ENCODE measurements at regions not wholly inside any gene's neighbourhood (a gene's known extent, or its start where the extent isn't known, plus 50 kb on each side); places are given as distances from the start of the nearest gene placed in this dataset.

- H3K79me2 ChIP-seq (ENCODE audit: low read length) = no peaks in the 10 kb centered on the region
- H3F3A ChIP-seq (ENCODE audit: low read length, unreplicated experiment) = no peaks in the 10 kb centered on the region
- H3K4me1 ChIP-seq (ENCODE audit: insufficient read depth, low read length) = 0 out of 2 replicates have a peak, but pooled peaks cover 3% of the 10 kb centered on the region
- no peak overlapping the region for H2AFZ ChIP-seq (ENCODE audit: low read length)
- BruUV-seq (replicated peaks) = no TSS peak
- no peak overlapping the region for H3K27ac ChIP-seq (ENCODE audit: low read length)
- no peak overlapping the region for H3K4me3 ChIP-seq (ENCODE audit: low read length)
- no peaks in the 10 kb centered on the region for H4K20me1 ChIP-seq (ENCODE audit: low read length)
- H3K27me3 ChIP-seq (ENCODE audit: low read length) = no peaks in the 10 kb centered on the region
- no peaks in the 10 kb centered on the region for H3K9me3 ChIP-seq (ENCODE audit: low read length)
- DNase-seq (no peak), ATAC-seq (no peak)
- CTCF ChIA-PET = no interaction called here
- POLR2A ChIA-PET (ENCODE audit: unreplicated experiment) = no interaction called here
- intact Hi-C loops (cut with micrococcal nuclease) = loop anchor here (10.0 kb wide), 1 partner anchor 593 kb away; no protein-coding TSS in a partner anchor
- no peak overlapping the region for H3K9ac ChIP-seq (ENCODE audit: low read length)
- no peaks in the 10 kb centered on the region for H3K36me3 ChIP-seq (ENCODE audit: low read depth, low read length)
- no peaks in the 10 kb centered on the region for H3K9me2 ChIP-seq (replicated peaks; ENCODE audit: low read length)
- no peak overlapping the region for H3K4me2 ChIP-seq (ENCODE audit: low read length)
- TF ChIP-seq, protein P1, sequence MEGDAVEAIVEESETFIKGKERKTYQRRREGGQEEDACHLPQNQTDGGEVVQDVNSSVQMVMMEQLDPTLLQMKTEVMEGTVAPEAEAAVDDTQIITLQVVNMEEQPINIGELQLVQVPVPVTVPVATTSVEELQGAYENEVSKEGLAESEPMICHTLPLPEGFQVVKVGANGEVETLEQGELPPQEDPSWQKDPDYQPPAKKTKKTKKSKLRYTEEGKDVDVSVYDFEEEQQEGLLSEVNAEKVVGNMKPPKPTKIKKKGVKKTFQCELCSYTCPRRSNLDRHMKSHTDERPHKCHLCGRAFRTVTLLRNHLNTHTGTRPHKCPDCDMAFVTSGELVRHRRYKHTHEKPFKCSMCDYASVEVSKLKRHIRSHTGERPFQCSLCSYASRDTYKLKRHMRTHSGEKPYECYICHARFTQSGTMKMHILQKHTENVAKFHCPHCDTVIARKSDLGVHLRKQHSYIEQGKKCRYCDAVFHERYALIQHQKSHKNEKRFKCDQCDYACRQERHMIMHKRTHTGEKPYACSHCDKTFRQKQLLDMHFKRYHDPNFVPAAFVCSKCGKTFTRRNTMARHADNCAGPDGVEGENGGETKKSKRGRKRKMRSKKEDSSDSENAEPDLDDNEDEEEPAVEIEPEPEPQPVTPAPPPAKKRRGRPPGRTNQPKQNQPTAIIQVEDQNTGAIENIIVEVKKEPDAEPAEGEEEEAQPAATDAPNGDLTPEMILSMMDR (conservative IDR thresholded peaks at IDR 0.05; ENCODE audit: low read depth, low read length) = no peak
- TF ChIP-seq EZH2 (IDR thresholded peaks at IDR 0.05; ENCODE audit: low read length, unreplicated experiment) (no peak), EZH2phosphoT487 (IDR thresholded peaks at IDR 0.05; ENCODE audit: borderline replicate concordance, low read length) (no peak)
Measured at GRCh38 chr1:177351361-177352108, 180.8 kb downstream of the BRINP2 start.

DNA sequence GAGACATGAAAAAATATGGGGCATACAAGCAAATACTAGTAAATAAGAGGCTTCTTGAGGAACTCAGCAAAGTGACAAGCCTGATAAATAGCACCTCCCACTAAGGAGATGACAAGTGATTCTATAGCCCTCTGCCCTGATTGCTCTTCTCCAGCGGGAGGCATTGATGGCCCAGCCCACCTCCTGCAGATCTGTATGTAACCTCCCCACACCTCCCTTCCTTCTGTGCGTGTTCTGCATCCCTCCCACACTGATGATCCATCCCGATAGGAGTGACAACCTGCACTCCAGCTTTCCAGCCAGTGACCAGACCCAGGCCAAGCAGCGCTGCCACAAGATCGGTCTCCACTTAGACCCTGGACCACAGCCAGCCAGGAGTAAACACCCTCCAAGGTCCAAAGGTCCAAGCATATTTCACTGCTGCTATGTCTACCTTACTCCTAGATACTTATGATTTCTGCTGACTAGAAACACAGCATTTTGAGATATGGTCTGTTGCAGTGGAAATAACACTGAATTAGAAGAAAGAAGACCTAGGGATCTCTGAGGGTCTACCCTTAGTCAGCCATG, 176.1 kb downstream of the BRINP2 start:
- Histone ChIP-seq H3K9me2 (replicated peaks; ENCODE audit: low read length) (no peaks in the 10 kb centered on the region), H3K27me3 (ENCODE audit: low read length) (no peaks in the 10 kb centered on the region), H3K4me2 (ENCODE audit: low read length) (no peak overlapping the region), H4K20me1 (ENCODE audit: low read length) (no peaks in the 10 kb centered on the region), H3F3A (ENCODE audit: low read length, unreplicated experiment) (no peaks in the 10 kb centered on the region), H3K4me1 (ENCODE audit: insufficient read depth, low read length) (no peaks in the 10 kb centered on the region), H3K36me3 (ENCODE audit: low read depth, low read length) (no peaks in the 10 kb centered on the region), H2AFZ (ENCODE audit: low read length) (no peak overlapping the region), H3K79me2 (ENCODE audit: low read length) (no peaks in the 10 kb centered on the region), H3K9me3 (ENCODE audit: low read length) (no peaks in the 10 kb centered on the region), H3K9ac (ENCODE audit: low read length) (no peak overlapping the region), H3K4me3 (ENCODE audit: low read length) (no peak overlapping the region), H3K27ac (ENCODE audit: low read length) (no peak overlapping the region)
- intact Hi-C loops (cut with micrococcal nuclease) = no loop called here
- POLR2A ChIA-PET (ENCODE audit: unreplicated experiment) = no interaction called here
- CTCF ChIA-PET = no interaction called here
- ATAC-seq (no peak), DNase-seq (no peak)
- TF ChIP-seq EZH2 (IDR thresholded peaks at IDR 0.05; ENCODE audit: low read length, unreplicated experiment) = no peak
- no peak for TF ChIP-seq EZH2phosphoT487 (IDR thresholded peaks at IDR 0.05; ENCODE audit: borderline replicate concordance, low read length)
- TF ChIP-seq, protein P1 (conservative IDR thresholded peaks at IDR 0.05; ENCODE audit: low read depth, low read length) = no peak
- no TSS peak for BruUV-seq (replicated peaks)

GRCh38 chr1:177343445-177343844, 172.7 kb downstream of the BRINP2 start:
- H3K27ac ChIP-seq (ENCODE audit: low read length) = no peak overlapping the region
- H3K79me2 ChIP-seq (ENCODE audit: low read length) = no peaks in the 10 kb centered on the region
- ATAC-seq (no peak), DNase-seq (no peak)
- H2AFZ ChIP-seq (ENCODE audit: low read length) = no peak overlapping the region
- H3K4me1 ChIP-seq (ENCODE audit: insufficient read depth, low read length) = no peaks in the 10 kb centered on the region
- no TSS peak for BruUV-seq (replicated peaks)
- no peak overlapping the region for H3K4me3 ChIP-seq (ENCODE audit: low read length)
- H3F3A ChIP-seq (ENCODE audit: low read length, unreplicated experiment) = no peaks in the 10 kb centered on the region
- no peaks in the 10 kb centered on the region for H4K20me1 ChIP-seq (ENCODE audit: low read length)
- CTCF ChIA-PET = no interaction called here
- no peak overlapping the region for H3K4me2 ChIP-seq (ENCODE audit: low read length)
- no peaks in the 10 kb centered on the region for H3K9me2 ChIP-seq (replicated peaks; ENCODE audit: low read length)
- intact Hi-C loops (cut with micrococcal nuclease) = no loop called here
- H3K9ac ChIP-seq (ENCODE audit: low read length) = no peak overlapping the region
- H3K9me3 ChIP-seq (ENCODE audit: low read length) = no peaks in the 10 kb centered on the region
- H3K36me3 ChIP-seq (ENCODE audit: low read depth, low read length) = no peaks in the 10 kb centered on the region
- H3K27me3 ChIP-seq (ENCODE audit: low read length) = no peaks in the 10 kb centered on the region
- TF ChIP-seq EZH2phosphoT487 (IDR thresholded peaks at IDR 0.05; ENCODE audit: borderline replicate concordance, low read length) (no peak), EZH2 (IDR thresholded peaks at IDR 0.05; ENCODE audit: low read length, unreplicated experiment) (no peak)
- TF ChIP-seq, protein P1 (conservative IDR thresholded peaks at IDR 0.05; ENCODE audit: low read depth, low read length) = no peak
- POLR2A ChIA-PET (ENCODE audit: unreplicated experiment) = no interaction called here

Measured in PC-3 (cell line).